Kidney (tissue), 13 donors: ENCODE measurements at regions not wholly inside any gene's neighbourhood (a gene's known extent, or its start where the extent isn't known, plus 50 kb on each side); places are given as distances from the start of the nearest gene placed in this dataset.

Experiments used
- DNase-seq, 5 donors: peaks; one replicate each; pipeline ENCODE4 v3.0.0-alpha.2; 2013 to 2020
- FAIRE-seq: peaks from 2 replicates; lab custom pipeline; 2012; peaks lifted over from hg19 to GRCh38; lab: Jason Lieb, UNC
- H3K27ac ChIP-seq, 2 donors: one replicate each; pipeline ENCODE4 v1.7.0; 2013; ENCODE audit warnings: low read depth in 2 of 2, low read length in 2 of 2, inconsistent platforms in 1 of 2
- H3K27me3 ChIP-seq: one replicate; pipeline ENCODE4 v1.7.1; 2013; ENCODE audit warnings: low read length, inconsistent platforms; ENCODE audit not compliant: control insufficient read depth, insufficient read depth
- H3K36me3 ChIP-seq, 3 donors: one replicate each; pipeline versions ENCODE4 v1.7.0 to v1.7.1; 2013; ENCODE audit warnings: low read length in 3 of 3, control low read depth in 1 of 3, inconsistent platforms in 1 of 3; ENCODE audit not compliant: insufficient read depth in 3 of 3, control insufficient read depth in 2 of 3
- H3K4me1 ChIP-seq, 3 donors: one replicate each; pipeline versions ENCODE4 v1.7.0 to v1.7.1; 2013; ENCODE audit warnings: low read length in 3 of 3, inconsistent platforms in 1 of 3, low read depth in 1 of 3; ENCODE audit not compliant: control insufficient read depth in 2 of 3, insufficient read depth in 2 of 3
- H3K4me3 ChIP-seq, 3 donors: one replicate each; pipeline versions ENCODE4 v1.7.0 to v1.8.1; 2013; ENCODE audit warnings: low read length in 3 of 3, control low read depth in 1 of 3, inconsistent platforms in 1 of 3
- H3K9ac ChIP-seq, 3 donors: one replicate each; pipeline versions ENCODE4 v1.7.0 to v1.7.1; 2013; ENCODE audit warnings: low read length in 3 of 3, control low read depth in 1 of 3, inconsistent platforms in 1 of 3
- H3K9me3 ChIP-seq, 3 donors: one replicate each; pipeline versions ENCODE4 v1.7.0 to v1.7.1; 2013; ENCODE audit warnings: low read length in 3 of 3, control low read depth in 1 of 3, inconsistent platforms in 1 of 3; ENCODE audit not compliant: control insufficient read depth in 2 of 3, insufficient read depth in 1 of 3
- CTCF ChIP-seq: IDR thresholded peaks from 3 replicates; pipeline ENCODE4 v1.5.1; 2012; ENCODE audit warnings: mild to moderate bottlenecking, moderate library complexity, borderline replicate concordance; ENCODE audit not compliant: insufficient read depth; ENCODE audit errors: extremely low read depth
- intact Hi-C: fragments of 100-400 bp; cut with DNase I; formaldehyde crosslinking; loops from one replicate; pipeline ENCODE4 v1.11.1; 2022
- donor health status: control.
- donor health status: control.
- donor health status: control.
- donor health status: control.
- donor health status: control.
- donor health status: DM: yes; HTN: yes; CAD: no.
- donor health status: Normal renal cell carcinoma (clear cell type).

DNA sequence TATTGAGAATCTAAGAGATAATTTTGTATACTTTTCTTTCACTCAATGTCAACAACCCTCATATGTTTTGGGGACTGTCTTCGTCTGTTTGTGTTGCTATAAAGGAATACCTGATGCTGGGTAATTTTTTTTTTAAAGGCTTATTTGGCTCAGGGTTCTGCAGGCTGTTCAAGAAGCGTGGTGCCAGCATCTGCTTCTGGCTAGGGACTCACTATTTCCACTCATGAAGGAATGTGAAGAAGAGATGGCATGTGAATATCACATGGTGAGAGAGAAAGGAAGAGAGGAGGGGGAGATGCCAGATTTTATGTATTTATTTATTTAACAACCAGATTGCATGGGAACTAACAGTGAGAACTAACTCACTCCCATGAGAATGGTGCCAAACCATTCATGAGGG, 827.4 kb upstream of the PHF14 start:
- H3K27me3 ChIP-seq: no peaks in the 10 kb centered on the region
- DNase-seq: no peak
- no peak for TF ChIP-seq CTCF
- H3K9me3 ChIP-seq: no peaks in the 10 kb centered on the region
- H3K27ac ChIP-seq: no peak overlapping the region
- H3K9ac ChIP-seq: no peak overlapping the region
- no peaks in the 10 kb centered on the region for H3K36me3 ChIP-seq
- H3K4me3 ChIP-seq: no peak overlapping the region
- no peak for FAIRE-seq
- intact Hi-C loops: no loop called here
- H3K4me1 ChIP-seq: no peaks in the 10 kb centered on the region

- DNase-seq (no peak), FAIRE-seq (no peak)
- Histone ChIP-seq H3K27ac (no peak overlapping the region), H3K9ac (no peak overlapping the region), H3K9me3 (no peaks in the 10 kb centered on the region), H3K4me3 (no peak overlapping the region), H3K4me1 (no peaks in the 10 kb centered on the region), H3K36me3 (no peaks in the 10 kb centered on the region), H3K27me3 (no peaks in the 10 kb centered on the region)
- intact Hi-C loops: no loop called here
- TF ChIP-seq CTCF: no peak
Observed at GRCh38 chr7:10156972-10157371, 816.7 kb upstream of the PHF14 start.

GRCh38 chr7:10181996-10182395, 791.7 kb upstream of the PHF14 start:
- H3K4me3 ChIP-seq: no peak overlapping the region
- no peak overlapping the region for H3K9ac ChIP-seq
- H3K27me3 ChIP-seq: no peaks in the 10 kb centered on the region
- TF ChIP-seq CTCF: no peak
- H3K9me3 ChIP-seq: no peaks in the 10 kb centered on the region
- intact Hi-C loops: no loop called here
- H3K36me3 ChIP-seq: no peaks in the 10 kb centered on the region
- no peaks in the 10 kb centered on the region for H3K4me1 ChIP-seq
- FAIRE-seq: no peak
- no peak for DNase-seq
- H3K27ac ChIP-seq: no peak overlapping the region

DNA sequence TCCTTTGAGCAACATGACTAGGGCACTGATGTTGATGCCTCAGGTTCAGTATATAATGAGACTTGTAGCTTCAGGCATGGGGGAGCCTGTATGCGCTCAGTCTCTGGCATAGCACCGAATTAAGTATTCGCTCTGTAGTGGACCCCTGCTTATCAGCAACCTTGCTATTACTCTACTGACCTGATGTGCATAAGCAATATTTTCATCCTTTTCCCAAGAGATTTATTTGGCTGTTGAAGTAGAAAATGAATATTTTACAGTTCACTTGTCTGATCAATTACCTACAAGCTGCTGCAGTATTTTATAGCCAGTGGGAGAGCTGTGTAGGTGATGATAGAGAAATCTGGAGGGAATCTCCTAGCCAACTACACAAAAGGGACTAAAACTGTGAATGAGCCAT, 781.6 kb upstream of the PHF14 start:
- Histone ChIP-seq H3K9ac (no peak overlapping the region), H3K27me3 (no peaks in the 10 kb centered on the region), H3K9me3 (no peaks in the 10 kb centered on the region), H3K4me1 (no peaks in the 10 kb centered on the region), H3K36me3 (no peaks in the 10 kb centered on the region), H3K27ac (no peak overlapping the region), H3K4me3 (no peak overlapping the region)
- no peak for FAIRE-seq
- no peak for TF ChIP-seq CTCF
- DNase-seq: no peak
- intact Hi-C loops: no loop called here
